Uterus (tissue), 3 donors: ENCODE measurements at regions not wholly inside any gene's neighbourhood (a gene's known extent, or its start where the extent isn't known, plus 50 kb on each side); places are given as distances from the start of the nearest gene placed in this dataset.

Experiments
- DNase-seq, 2 donors: peaks; one replicate each; pipeline ENCODE4 v3.0.0-alpha.2; 2019 to 2020
- H3K27ac ChIP-seq, 2 donors: fragments of 200-600 bp; sonication (generic); 1 replicate in 1 of 2; 2 replicates in 1 of 2; pipeline ENCODE4 v1.5.1; 2016 to 2018
- H3K27me3 ChIP-seq, 2 donors: fragments of 200-600 bp; sonication (generic); one replicate each; pipeline ENCODE4 v1.5.1; 2018 to 2019; ENCODE audit warnings: control low read depth in 1 of 2
- H3K36me3 ChIP-seq, 2 donors: fragments of 200-600 bp; sonication (generic); one replicate each; pipeline ENCODE4 v1.5.1; 2019; ENCODE audit warnings: control low read depth in 1 of 2
- H3K4me1 ChIP-seq, 2 donors: fragments of 200-600 bp; sonication (generic); one replicate each; pipeline ENCODE4 v1.5.1; 2018 to 2019; ENCODE audit warnings: control low read depth in 1 of 2
- H3K4me3 ChIP-seq, 2 donors: fragments of 200-600 bp; sonication (generic); 1 replicate in 1 of 2; 2 replicates in 1 of 2; pipeline ENCODE4 v1.5.1; 2018 to 2019; ENCODE audit warnings: mild to moderate bottlenecking in 1 of 2
- H3K9me3 ChIP-seq, 2 donors: fragments of 200-600 bp; sonication (generic); one replicate each; pipeline ENCODE4 v1.5.1; 2019; ENCODE audit warnings: control low read depth in 1 of 2
- POLR2A ChIP-seq, 2 donors: fragments of 450-650 bp; IDR thresholded peaks; one replicate each; pipeline ENCODE4 v1.6.1; 2016; ENCODE audit warnings: antibody characterized with exemption in 2 of 2, mild to moderate bottlenecking in 1 of 2, moderate library complexity in 1 of 2
- intact Hi-C: fragments of 100-400 bp; cut with DNase I; formaldehyde crosslinking; loops from one replicate; pipeline ENCODE4 v1.15.1; 2023; ENCODE audit warnings: low total_unique reads
- TF ChIP-seq, protein P1 (sequence below), 4 experiments: fragments of 200-600 bp in 2 of 4; fragments of 450-650 bp in 2 of 4; sonication (generic) in 2 of 4; IDR thresholded peaks; one replicate each; pipeline ENCODE4 v1.5.1; 2016 to 2019; ENCODE audit warnings: antibody characterized with exemption in 4 of 4, mild to moderate bottlenecking in 2 of 4, moderate library complexity in 1 of 4
- donor health status: DM: yes; HTN: yes; CAD: no.

DNA sequence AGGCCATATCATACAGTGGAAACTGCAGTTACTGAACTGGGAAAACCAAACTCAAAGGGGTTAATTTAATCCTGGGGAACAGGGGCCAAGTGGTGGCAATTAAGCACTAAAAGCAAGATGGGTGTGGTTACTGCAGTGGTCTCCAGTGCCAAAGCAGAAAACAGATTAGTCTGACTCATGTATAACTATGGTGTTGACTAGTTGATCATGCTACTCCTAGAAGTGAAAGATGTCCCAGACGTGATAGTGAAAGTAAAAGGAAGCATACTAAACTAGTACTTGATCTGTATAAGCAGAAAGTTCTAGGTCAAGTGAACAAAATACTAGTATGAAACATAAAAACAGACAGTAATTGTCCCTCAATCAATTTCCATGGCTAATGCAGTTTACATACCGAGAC lies 360.0 kb upstream of the SLITRK5 start:
- intact Hi-C loops = no loop called here
- no peak for DNase-seq
- H3K36me3 ChIP-seq = no peaks in the 10 kb centered on the region
- TF ChIP-seq, protein P1, sequence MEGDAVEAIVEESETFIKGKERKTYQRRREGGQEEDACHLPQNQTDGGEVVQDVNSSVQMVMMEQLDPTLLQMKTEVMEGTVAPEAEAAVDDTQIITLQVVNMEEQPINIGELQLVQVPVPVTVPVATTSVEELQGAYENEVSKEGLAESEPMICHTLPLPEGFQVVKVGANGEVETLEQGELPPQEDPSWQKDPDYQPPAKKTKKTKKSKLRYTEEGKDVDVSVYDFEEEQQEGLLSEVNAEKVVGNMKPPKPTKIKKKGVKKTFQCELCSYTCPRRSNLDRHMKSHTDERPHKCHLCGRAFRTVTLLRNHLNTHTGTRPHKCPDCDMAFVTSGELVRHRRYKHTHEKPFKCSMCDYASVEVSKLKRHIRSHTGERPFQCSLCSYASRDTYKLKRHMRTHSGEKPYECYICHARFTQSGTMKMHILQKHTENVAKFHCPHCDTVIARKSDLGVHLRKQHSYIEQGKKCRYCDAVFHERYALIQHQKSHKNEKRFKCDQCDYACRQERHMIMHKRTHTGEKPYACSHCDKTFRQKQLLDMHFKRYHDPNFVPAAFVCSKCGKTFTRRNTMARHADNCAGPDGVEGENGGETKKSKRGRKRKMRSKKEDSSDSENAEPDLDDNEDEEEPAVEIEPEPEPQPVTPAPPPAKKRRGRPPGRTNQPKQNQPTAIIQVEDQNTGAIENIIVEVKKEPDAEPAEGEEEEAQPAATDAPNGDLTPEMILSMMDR (IDR thresholded peaks at IDR 0.05) = no peak
- TF ChIP-seq POLR2A (IDR thresholded peaks at IDR 0.05) = no peak
- H3K27me3 ChIP-seq = no peaks in the 10 kb centered on the region
- no peaks in the 10 kb centered on the region for H3K4me1 ChIP-seq
- H3K27ac ChIP-seq = no peak overlapping the region
- H3K4me3 ChIP-seq = no peak overlapping the region
- H3K9me3 ChIP-seq = no peaks in the 10 kb centered on the region

DNA sequence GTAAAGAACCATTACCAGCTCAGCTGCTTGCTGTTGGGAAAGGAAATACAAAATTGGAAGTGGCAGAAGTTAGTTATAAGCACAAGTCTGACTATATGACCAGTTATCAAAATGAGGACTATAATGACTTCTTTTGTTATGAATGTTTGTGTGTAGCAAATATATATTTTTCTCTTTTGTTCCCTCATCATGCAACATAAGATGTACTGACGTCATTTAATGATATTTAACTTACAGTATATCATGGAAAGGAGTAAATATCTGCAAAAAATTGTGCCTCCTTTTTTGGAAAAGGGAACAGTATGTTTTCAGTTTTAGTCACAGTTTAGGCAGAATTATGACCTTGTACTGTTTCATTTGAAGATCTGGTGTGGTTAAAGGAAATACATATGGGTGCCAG lies 356.3 kb upstream of the SLITRK5 start:
- no peak for TF ChIP-seq POLR2A (IDR thresholded peaks at IDR 0.05)
- TF ChIP-seq, protein P1 (IDR thresholded peaks at IDR 0.05) = no peak
- Histone ChIP-seq H3K36me3 (no peaks in the 10 kb centered on the region), H3K4me3 (no peak overlapping the region), H3K27me3 (no peaks in the 10 kb centered on the region), H3K27ac (no peak overlapping the region), H3K4me1 (no peaks in the 10 kb centered on the region), H3K9me3 (no peaks in the 10 kb centered on the region)
- DNase-seq = no peak
- intact Hi-C loops = no loop called here

DNA sequence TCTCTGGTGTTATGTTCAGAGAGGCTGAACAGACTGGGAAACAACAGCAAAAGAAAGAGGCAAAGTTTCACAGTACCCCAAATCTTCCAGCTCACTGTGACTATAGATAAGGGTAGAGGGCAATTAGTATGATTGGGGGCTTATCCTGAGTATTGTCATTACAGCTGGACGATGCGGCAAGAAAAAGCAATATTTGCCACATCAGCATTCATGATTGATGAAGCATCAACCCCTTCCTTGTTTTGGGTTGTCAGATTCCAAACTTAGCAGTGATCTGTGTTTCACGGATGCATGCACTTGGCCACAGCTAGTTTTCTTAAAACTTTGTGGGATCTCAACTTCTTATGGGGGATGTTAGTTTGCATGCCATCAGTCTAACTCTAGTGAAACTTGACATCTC lies 348.8 kb upstream of the SLITRK5 start:
- Histone ChIP-seq H3K36me3 (no peaks in the 10 kb centered on the region), H3K4me3 (no peak overlapping the region), H3K27me3 (no peaks in the 10 kb centered on the region), H3K27ac (no peak overlapping the region), H3K9me3 (no peaks in the 10 kb centered on the region), H3K4me1 (no peaks in the 10 kb centered on the region)
- DNase-seq = no peak
- TF ChIP-seq POLR2A (IDR thresholded peaks at IDR 0.05) = no peak
- TF ChIP-seq, protein P1 (IDR thresholded peaks at IDR 0.05) = no peak
- intact Hi-C loops = no loop called here

DNA sequence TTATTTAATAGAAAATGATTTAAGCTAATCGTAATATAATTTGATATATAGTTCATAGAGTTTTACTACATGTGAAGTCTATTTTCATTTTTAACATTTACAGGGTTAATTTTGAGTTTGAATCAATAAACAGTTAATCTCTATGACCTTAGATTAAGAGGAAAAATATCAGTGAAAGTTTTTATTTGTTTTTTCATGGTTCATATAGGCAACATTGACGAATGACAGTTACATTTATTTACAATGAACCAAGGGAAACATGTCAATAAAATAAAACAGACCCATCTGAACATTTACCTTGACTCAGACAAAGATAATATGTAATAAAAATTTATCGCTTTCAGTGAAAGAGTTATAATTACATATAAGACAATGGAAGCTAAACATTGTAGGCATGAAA lies 346.6 kb upstream of the SLITRK5 start:
- no peak overlapping the region for H3K27ac ChIP-seq
- no peak for DNase-seq
- no peaks in the 10 kb centered on the region for H3K36me3 ChIP-seq
- no peaks in the 10 kb centered on the region for H3K9me3 ChIP-seq
- no peaks in the 10 kb centered on the region for H3K4me1 ChIP-seq
- intact Hi-C loops = no loop called here
- TF ChIP-seq POLR2A (IDR thresholded peaks at IDR 0.05) = no peak
- TF ChIP-seq, protein P1 (IDR thresholded peaks at IDR 0.05) = no peak
- no peaks in the 10 kb centered on the region for H3K27me3 ChIP-seq
- H3K4me3 ChIP-seq = no peak overlapping the region

DNA sequence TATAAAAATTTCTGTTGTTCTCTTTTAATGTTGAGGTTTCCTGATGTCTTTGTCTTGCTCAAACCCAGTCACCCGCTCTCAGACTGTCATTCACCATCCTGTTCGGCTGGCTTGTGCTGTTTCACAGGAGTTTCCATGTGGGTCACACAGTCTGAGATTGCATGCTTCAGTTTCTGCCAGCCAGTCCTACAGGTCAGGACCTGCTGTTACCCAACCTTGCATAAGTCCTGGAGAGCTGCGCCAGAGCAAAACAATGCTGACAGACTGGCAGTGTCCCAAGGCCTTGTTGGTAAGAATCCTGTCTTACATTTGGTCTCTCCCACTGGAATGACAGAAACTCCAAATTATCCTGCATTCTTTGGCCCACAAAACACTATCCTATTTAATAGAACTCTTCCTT lies 340.0 kb upstream of the SLITRK5 start:
- TF ChIP-seq, protein P1 (IDR thresholded peaks at IDR 0.05) = no peak
- no peak for TF ChIP-seq POLR2A (IDR thresholded peaks at IDR 0.05)
- Histone ChIP-seq H3K4me1 (no peaks in the 10 kb centered on the region), H3K4me3 (no peak overlapping the region), H3K27ac (no peak overlapping the region), H3K9me3 (no peaks in the 10 kb centered on the region), H3K36me3 (no peaks in the 10 kb centered on the region), H3K27me3 (no peaks in the 10 kb centered on the region)
- intact Hi-C loops = no loop called here
- no peak for DNase-seq
